ENCODE measurements at regions not wholly inside any gene's neighbourhood (a gene's known extent, or its start where the extent isn't known, plus 50 kb on each side); places are given as distances from the start of the nearest gene placed in this dataset.
"Not testable (repeated sequence)": the region's sequence is repeated elsewhere in the genome, so short reads cannot be mapped to it uniquely, and the experiment has no call there.

- DNase-seq (ENCODE audit: low spot score), result no peak
These were observed 66.3 kb upstream of the RASGRF1 start for GRCh38 chr15:79156704-79157375.

- no peak for DNase-seq (ENCODE audit: low spot score)
These were observed 64.0 kb upstream of the RASGRF1 start for GRCh38 chr15:79154483-79155135.

GRCh38 chr15:79144290-79144689 lies 53.7 kb upstream of the RASGRF1 start:
- DNase-seq (ENCODE audit: low spot score), result not testable (repeated sequence)

- DNase-seq (ENCODE audit: low spot score), result no peak
These were observed 50.4 kb upstream of the RASGRF1 start for GRCh38 chr15:79140846-79141570.

All from hepatic stellate cell (primary cell).